AG04450 (cell line): ENCODE measurements at regions not wholly inside any gene's neighbourhood (a gene's known extent, or its start where the extent isn't known, plus 50 kb on each side); places are given as distances from the start of the nearest gene placed in this dataset.
"Not testable (repeated sequence)": the region's sequence is repeated elsewhere in the genome, so short reads cannot be mapped to it uniquely, and the experiment has no call there.

ENCODE experiments used
- CTCF ChIA-PET: fragments of 300-600, 350-600 bp; formaldehyde crosslinking; extraction: SDS; loops from one replicate; lab custom pipeline; 2022; ENCODE audit warnings: antibody characterized with exemption, inconsistent platforms; lab: Charles Lee
- POLR2A ChIA-PET: fragments of 350-600 bp; formaldehyde crosslinking; extraction: SDS; loops from one replicate; lab custom pipeline; 2021; ENCODE audit warnings: antibody characterized with exemption, inconsistent platforms; lab: Yijun Ruan, JAX
- DNase-seq: peaks from one replicate; pipeline ENCODE4 v3.0.0-alpha.2; 2011; ENCODE audit warnings: low read depth, low spot score
- H3K27ac ChIP-seq: one replicate; pipeline ENCODE4 v1.5.1; 2012; ENCODE audit warnings: low read depth, low read length, control low read depth
- H3K27me3 ChIP-seq: one replicate; pipeline ENCODE4 v1.6.0; 2012; ENCODE audit warnings: low read length; ENCODE audit not compliant: control insufficient read depth, insufficient read depth
- H3K4me3 ChIP-seq: 2 replicates; pipeline ENCODE4 v1.5.1; 2011; ENCODE audit warnings: mild to moderate bottlenecking, low read depth, low read length, control low read depth
- H3K9me3 ChIP-seq: 2 replicates; pipeline ENCODE4 v1.5.1; 2012; ENCODE audit warnings: low read length; ENCODE audit not compliant: control insufficient read depth, insufficient read depth
- TF ChIP-seq, protein P1 (sequence below): IDR thresholded peaks from 2 replicates; pipeline ENCODE4 v1.5.1; 2011; ENCODE audit warnings: low read depth, low read length, control low read depth, inconsistent platforms

DNA sequence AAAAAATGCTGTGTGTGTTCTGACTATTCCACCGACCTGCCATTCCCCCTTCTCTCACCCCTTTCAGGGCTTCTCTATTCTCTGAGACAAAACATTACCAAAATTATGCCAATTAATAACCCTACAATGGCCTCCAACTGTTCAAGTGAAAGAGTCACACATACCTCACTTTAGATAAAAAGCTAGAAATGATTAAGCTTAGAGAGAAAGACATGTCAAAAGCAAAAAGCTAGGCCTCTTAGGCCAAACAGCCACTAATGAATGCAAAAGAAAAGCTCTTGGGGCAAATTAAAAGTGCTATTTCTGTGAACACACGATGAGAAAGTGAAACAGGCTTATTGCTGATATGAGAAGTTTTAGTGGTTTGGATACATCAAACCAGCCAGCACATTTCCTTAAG lies 279.6 kb upstream of the GRAMD2B start:
- TF ChIP-seq, protein P1, sequence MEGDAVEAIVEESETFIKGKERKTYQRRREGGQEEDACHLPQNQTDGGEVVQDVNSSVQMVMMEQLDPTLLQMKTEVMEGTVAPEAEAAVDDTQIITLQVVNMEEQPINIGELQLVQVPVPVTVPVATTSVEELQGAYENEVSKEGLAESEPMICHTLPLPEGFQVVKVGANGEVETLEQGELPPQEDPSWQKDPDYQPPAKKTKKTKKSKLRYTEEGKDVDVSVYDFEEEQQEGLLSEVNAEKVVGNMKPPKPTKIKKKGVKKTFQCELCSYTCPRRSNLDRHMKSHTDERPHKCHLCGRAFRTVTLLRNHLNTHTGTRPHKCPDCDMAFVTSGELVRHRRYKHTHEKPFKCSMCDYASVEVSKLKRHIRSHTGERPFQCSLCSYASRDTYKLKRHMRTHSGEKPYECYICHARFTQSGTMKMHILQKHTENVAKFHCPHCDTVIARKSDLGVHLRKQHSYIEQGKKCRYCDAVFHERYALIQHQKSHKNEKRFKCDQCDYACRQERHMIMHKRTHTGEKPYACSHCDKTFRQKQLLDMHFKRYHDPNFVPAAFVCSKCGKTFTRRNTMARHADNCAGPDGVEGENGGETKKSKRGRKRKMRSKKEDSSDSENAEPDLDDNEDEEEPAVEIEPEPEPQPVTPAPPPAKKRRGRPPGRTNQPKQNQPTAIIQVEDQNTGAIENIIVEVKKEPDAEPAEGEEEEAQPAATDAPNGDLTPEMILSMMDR: no peak
- Histone ChIP-seq H3K4me3 (no peak overlapping the region), H3K27me3 (no peaks in the 10 kb centered on the region), H3K9me3 (no peaks in the 10 kb centered on the region), H3K27ac (no peak overlapping the region)
- CTCF ChIA-PET: no interaction called here
- POLR2A ChIA-PET: no interaction called here
- no peak for DNase-seq

DNA sequence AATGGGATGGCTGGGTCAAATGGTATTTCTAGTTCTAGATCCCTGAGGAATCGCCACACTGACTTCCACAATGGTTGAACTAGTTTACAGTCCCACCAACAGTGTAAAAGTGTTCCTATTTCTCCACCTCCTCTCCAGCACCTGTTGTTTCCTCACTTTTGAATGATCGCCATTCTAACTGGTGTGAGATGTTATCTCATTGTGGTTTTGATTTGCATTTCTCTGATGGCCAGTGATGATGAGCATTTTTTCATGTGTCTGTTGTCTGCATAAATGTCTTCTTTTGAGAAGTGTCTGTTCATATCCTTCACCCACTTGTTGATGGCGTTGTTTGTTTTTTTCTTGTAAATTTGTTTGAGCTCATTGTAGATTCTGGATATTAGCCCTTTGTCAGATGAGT lies 272.9 kb upstream of the GRAMD2B start:
- H3K4me3 ChIP-seq, DNase-seq, POLR2A ChIA-PET, H3K27ac ChIP-seq, H3K9me3 ChIP-seq, H3K27me3 ChIP-seq, CTCF ChIA-PET: not testable (repeated sequence)

DNA sequence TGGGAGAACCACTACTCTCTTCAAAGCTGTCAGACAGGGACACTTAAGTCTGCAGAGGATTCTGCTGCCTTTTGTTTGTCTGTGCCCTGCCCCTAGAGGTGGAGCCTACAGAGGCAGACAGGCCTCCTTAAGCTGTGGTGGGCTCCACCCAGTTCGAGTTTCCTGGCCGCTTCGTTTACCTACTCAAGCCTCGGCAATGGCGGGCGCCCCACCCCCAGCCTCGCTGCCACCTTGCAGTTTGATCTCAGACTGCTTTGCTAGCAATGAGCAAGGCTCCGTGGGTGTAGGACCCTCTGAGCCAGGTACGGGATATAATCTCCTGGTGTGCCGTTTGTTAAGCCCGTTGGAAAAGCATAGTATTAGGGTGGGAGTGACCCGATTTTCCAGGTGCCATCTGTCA lies 267.9 kb upstream of the GRAMD2B start:
- H3K4me3 ChIP-seq, DNase-seq, H3K27ac ChIP-seq, H3K9me3 ChIP-seq, H3K27me3 ChIP-seq, CTCF ChIA-PET, POLR2A ChIA-PET: not testable (repeated sequence)

DNA sequence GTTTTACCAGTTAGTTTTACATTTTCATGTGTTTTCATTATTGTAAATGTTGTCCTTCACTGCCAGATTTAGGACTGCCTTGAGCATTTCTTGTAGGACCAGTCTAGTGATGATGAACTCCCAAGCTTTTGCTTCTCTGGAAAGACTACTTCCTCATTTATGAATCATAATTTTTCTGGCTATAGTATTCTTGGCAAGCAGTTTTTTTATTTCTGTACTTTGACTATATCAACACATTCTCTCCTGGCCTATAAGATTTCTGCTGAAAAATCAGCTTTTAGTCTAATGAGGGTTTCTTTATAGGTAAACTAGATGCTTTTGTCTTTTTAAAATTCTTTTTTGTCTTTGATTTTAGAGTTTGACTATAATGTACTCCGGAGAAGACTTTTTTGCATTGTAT lies 256.8 kb upstream of the GRAMD2B start:
- Histone ChIP-seq H3K27me3 (no peaks in the 10 kb centered on the region), H3K9me3 (peaks cover 6% of the 10 kb centered on the region; the same call in 1 of the 2 replicates), H3K27ac (no peak overlapping the region), H3K4me3 (no peak overlapping the region)
- ChIA-PET CTCF (no interaction called here), POLR2A (no interaction called here)
- DNase-seq: no peak
- TF ChIP-seq, protein P1: no peak

DNA sequence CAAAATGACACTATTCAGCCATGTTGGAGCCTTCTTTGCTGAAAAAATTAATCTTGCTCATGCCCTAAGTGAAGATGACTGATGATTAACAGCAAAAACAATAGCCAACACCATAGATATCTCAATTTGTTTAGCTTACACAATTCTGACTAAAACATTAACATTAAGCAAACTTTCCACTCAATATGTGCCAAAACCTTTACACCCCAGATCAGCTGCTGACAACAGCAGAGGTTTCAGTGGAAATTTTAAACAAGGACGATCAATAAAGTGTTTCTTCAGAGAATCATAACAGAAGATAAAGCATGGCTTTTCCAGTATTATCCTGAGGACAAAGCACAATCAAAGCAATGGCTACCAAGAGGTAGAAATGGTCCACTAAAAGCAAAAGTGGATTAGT lies 254.4 kb upstream of the GRAMD2B start:
- Histone ChIP-seq H3K9me3 (peaks cover 6% of the 10 kb centered on the region; the same call in 1 of the 2 replicates), H3K27me3 (peaks cover 3% of the 10 kb centered on the region), H3K27ac (no peak overlapping the region), H3K4me3 (no peak overlapping the region)
- no peak for DNase-seq
- CTCF ChIA-PET: no interaction called here
- TF ChIP-seq, protein P1: no peak
- POLR2A ChIA-PET: no interaction called here

DNA sequence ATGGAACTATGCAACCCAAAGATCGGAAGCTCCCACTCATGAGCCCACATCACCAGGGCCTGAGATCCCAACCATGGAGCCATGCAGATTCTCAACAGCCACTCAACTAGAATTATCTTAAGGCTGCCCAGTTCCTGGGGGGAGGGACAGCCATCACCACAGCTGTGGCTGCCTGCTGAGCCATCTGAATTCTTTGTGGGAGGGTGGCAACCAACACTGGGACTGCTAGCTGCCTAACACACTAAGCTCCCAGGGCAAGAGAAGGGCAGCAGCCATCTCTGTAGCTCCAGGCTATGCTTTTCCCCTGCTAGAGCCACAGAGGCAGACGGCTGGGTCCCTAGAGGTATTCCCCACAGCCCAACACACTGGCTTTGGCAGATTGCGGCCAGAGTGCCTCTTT lies 251.3 kb upstream of the GRAMD2B start:
- CTCF ChIA-PET: no interaction called here

More for the DNA sequence above, 251.3 kb upstream of the GRAMD2B start:
- DNase-seq: no peak
- Histone ChIP-seq H3K27ac (no peak overlapping the region), H3K9me3 (peaks cover 6% of the 10 kb centered on the region; the same call in 1 of the 2 replicates), H3K4me3 (no peak overlapping the region), H3K27me3 (peaks cover 3% of the 10 kb centered on the region)
- POLR2A ChIA-PET: no interaction called here
- TF ChIP-seq, protein P1: no peak
